ENCODE measurements at regions not wholly inside any gene's neighbourhood (a gene's known extent, or its start where the extent isn't known, plus 50 kb on each side); places are given as distances from the start of the nearest gene placed in this dataset.

DNA sequence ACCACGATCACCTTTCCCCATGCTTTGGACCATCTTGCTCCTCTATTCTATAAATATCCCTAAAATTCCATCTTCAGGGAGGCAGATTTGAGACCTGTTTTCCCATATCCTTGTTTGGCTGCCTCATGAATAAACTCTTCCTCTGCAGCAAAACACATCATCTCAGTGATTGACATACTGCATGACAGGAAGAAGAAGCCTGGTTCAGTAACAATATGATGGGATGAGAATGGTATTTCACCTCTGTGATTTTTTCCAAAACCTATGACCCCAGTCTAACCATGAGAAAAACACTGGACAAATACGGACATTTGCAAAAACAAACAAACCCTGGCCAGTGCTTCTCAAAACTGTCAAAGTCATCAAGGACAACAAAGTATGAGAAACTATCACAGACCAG is 53.8 kb upstream of the ZSWIM5 start:
- WGBS, 2 experiments (ENCODE audit: extremely low coverage in 1 of 2, insufficient coverage in 1 of 2, insufficient read length in 1 of 2, insufficient replicate concordance in 2 of 2, low coverage in 1 of 2, low lambda C conversion rate in 2 of 2, missing lambda C conversion rate in 1 of 2), result 89% methylated on average over 2 of the region's 2 CpGs; no CpG with 5 or more reads in 1 of the 2 experiments
- ChIA-PET POLR2A (ENCODE audit: partially characterized antibody) (no interaction called here), CTCF (ENCODE audit: partially characterized antibody) (no interaction called here)
- Histone ChIP-seq H3K27ac (ENCODE audit: low read depth, low read length) (no peak overlapping the region), H2BK120ac (replicated peaks; ENCODE audit: low read depth, low read length) (no peak overlapping the region), H3K56ac (replicated peaks; ENCODE audit: insufficient read length, low read depth, low read length) (no peak overlapping the region), H3K79me2 (ENCODE audit: control insufficient read depth in 1 of 2, insufficient read depth in 2 of 2, low read length in 2 of 2) (no peaks in the 10 kb centered on the region), H3K9ac (replicated peaks in 1 of 4; ENCODE audit: extremely low read depth in 1 of 4, low read depth in 3 of 4, low read length in 3 of 4) (no peak overlapping the region), H3K4me2 (ENCODE audit: insufficient read depth in 1 of 2, low read depth in 2 of 2, low read length in 2 of 2) (no peak overlapping the region), H2AFZ (ENCODE audit: low read length) (no peak overlapping the region), H3K23ac (ENCODE audit: insufficient read length) (no peak overlapping the region), H4K8ac (ENCODE audit: extremely low read depth, insufficient read depth, low read length) (no peak overlapping the region), H3K4me3 (ENCODE audit: extremely low read depth in 1 of 4, insufficient read depth in 2 of 4, low read depth in 3 of 4, low read length in 4 of 4) (no peak overlapping the region), H3K23me2 (ENCODE audit: low read depth, low read length) (no peaks in the 10 kb centered on the region), H2BK15ac (ENCODE audit: low read length) (no peak overlapping the region), H3K18ac (ENCODE audit: extremely low read depth, low read length) (no peak overlapping the region), H3K14ac (ENCODE audit: insufficient read length) (no peak overlapping the region), H2BK12ac (ENCODE audit: low read depth, low read length) (no peak overlapping the region), H3K9me3 (ENCODE audit: insufficient read depth in 2 of 2, low read depth in 1 of 2, low read length in 1 of 2) (peaks cover 29 to 41% of the 10 kb centered on the region in 2 experiments), H2BK20ac (ENCODE audit: low read length) (no peak overlapping the region), H2BK5ac (ENCODE audit: low read depth, low read length) (no peak overlapping the region), H4K91ac (replicated peaks; ENCODE audit: insufficient read length, low read length) (no peak overlapping the region), H3K36me3 (ENCODE audit: control insufficient read depth in 2 of 4, insufficient read depth in 4 of 4, low read length in 3 of 4) (peaks cover 0 to 2% (median 0%) of the 10 kb centered on the region in 4 experiments; a peak in 1 of 8 replicates), H3K4me1 (replicated peaks in 1 of 4; ENCODE audit: control insufficient read depth in 3 of 4, insufficient read depth in 4 of 4, low read length in 3 of 4) (no peaks in the 10 kb centered on the region), H2AK5ac (ENCODE audit: low read depth, low read length) (no peak overlapping the region), H4K5ac (ENCODE audit: insufficient read length, low read depth, low read length) (no peak overlapping the region), H3K79me1 (ENCODE audit: low read depth, low read length) (no peaks in the 10 kb centered on the region), H3K4ac (replicated peaks; ENCODE audit: insufficient read length, low read depth, low read length) (no peak overlapping the region), H4K20me1 (replicated peaks in 1 of 2; ENCODE audit: control insufficient read depth in 1 of 2, insufficient read depth in 2 of 2, low read length in 2 of 2) (no peaks in the 10 kb centered on the region), H3K27me3 (replicated peaks in 1 of 4; ENCODE audit: control insufficient read depth in 3 of 4, extremely low read depth in 1 of 4, insufficient read depth in 3 of 4, low read length in 3 of 4) (0 out of 7 replicates have a peak, but pooled peaks cover 0 to 2% (median 0%) of the 10 kb centered on the region in 4 experiments)
- DNase-seq (ENCODE audit: low read depth in 1 of 2, low spot score in 2 of 2) (no peak), FAIRE-seq (no peak)
- TF ChIP-seq POLR2A (IDR thresholded peaks at IDR 0.05; ENCODE audit: control extremely low read depth in 1 of 2, low read depth in 2 of 2, low read length in 2 of 2), result no peak
- no peak for TF ChIP-seq CBX8 (IDR thresholded peaks at IDR 0.05; ENCODE audit: borderline replicate concordance, low read depth, low read length)
- TF ChIP-seq CREB1 (IDR thresholded peaks at IDR 0.05), result no peak
- no peak for TF ChIP-seq JUN (IDR thresholded peaks at IDR 0.05; ENCODE audit: low read depth, low read length)
- no peak for TF ChIP-seq SP1 (IDR thresholded peaks at IDR 0.05; ENCODE audit: low read depth, low read length)
- TF ChIP-seq, protein P1, sequence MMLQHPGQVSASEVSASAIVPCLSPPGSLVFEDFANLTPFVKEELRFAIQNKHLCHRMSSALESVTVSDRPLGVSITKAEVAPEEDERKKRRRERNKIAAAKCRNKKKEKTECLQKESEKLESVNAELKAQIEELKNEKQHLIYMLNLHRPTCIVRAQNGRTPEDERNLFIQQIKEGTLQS (IDR thresholded peaks at IDR 0.05; ENCODE audit: insufficient read depth, low read depth, low read length), result no peak
- TF ChIP-seq, protein P2, sequence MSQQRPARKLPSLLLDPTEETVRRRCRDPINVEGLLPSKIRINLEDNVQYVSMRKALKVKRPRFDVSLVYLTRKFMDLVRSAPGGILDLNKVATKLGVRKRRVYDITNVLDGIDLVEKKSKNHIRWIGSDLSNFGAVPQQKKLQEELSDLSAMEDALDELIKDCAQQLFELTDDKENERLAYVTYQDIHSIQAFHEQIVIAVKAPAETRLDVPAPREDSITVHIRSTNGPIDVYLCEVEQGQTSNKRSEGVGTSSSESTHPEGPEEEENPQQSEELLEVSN (IDR thresholded peaks at IDR 0.05), result no peak
- TF ChIP-seq SP2 (IDR thresholded peaks at IDR 0.05; ENCODE audit: low read length), result no peak
- no peak for TF ChIP-seq SIX5 (IDR thresholded peaks at IDR 0.05; ENCODE audit: low read depth, low read length)
- no peak for TF ChIP-seq KDM4A (IDR thresholded peaks at IDR 0.05; ENCODE audit: low read depth, low read length, severe bottlenecking)
- TF ChIP-seq EGR1 (IDR thresholded peaks at IDR 0.05; ENCODE audit: borderline replicate concordance, low read depth, low read length), result no peak
- no peak for TF ChIP-seq ATF2 (IDR thresholded peaks at IDR 0.05; ENCODE audit: low read length)
- no peak for TF ChIP-seq SIRT6 (IDR thresholded peaks at IDR 0.05; ENCODE audit: low read length)
- TF ChIP-seq KDM1A (IDR thresholded peaks at IDR 0.05; ENCODE audit: borderline replicate concordance, low read length), result no peak

Measured in H1 (cell line).